ENCODE measurements at regions not wholly inside any gene's neighbourhood (a gene's known extent, or its start where the extent isn't known, plus 50 kb on each side); places are given as distances from the start of the nearest gene placed in this dataset.

- no peaks in the 10 kb centered on the region for H3K9me3 Mint-ChIP-seq
- no peaks in the 10 kb centered on the region for H3K4me1 Mint-ChIP-seq
- ATAC-seq (replicated peaks) = no peak
- H3K36me3 Mint-ChIP-seq (ENCODE audit: low read depth) = no peaks in the 10 kb centered on the region
- no peak overlapping the region for H3K4me3 Mint-ChIP-seq
- H3K27me3 Mint-ChIP-seq = peaks cover under 1% of the 10 kb centered on the region
- no peak overlapping the region for H3K27ac Mint-ChIP-seq
Observed at GRCh38 chr2:176447616-176448015, 178.4 kb downstream of the MTX2 start.

GRCh38 chr2:176449852-176450251 is 180.6 kb downstream of the MTX2 start:
- no peaks in the 10 kb centered on the region for H3K36me3 Mint-ChIP-seq (ENCODE audit: low read depth)
- no peaks in the 10 kb centered on the region for H3K9me3 Mint-ChIP-seq
- ATAC-seq (replicated peaks) = no peak
- H3K4me3 Mint-ChIP-seq = no peak overlapping the region
- H3K4me1 Mint-ChIP-seq = no peaks in the 10 kb centered on the region
- H3K27ac Mint-ChIP-seq = no peak overlapping the region
- peaks cover 12% of the 10 kb centered on the region for H3K27me3 Mint-ChIP-seq

DNA sequence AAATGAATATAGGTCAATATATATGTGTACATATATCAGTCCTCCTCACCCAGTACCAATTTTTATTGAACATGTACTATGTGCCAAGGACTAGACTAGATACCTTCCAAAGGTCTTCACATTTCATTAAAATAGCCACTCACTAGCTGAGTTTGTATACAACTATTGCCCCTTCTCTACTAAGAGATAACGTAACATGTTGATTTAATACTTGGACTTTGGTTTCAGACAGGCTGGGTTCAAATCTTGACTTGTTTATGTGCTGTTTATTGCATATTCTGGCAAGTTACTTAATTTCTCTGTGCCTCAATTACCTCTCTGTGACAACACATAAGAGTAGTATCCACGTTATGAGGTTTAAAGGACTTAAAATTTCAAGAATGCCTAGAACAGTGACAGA is 184.5 kb downstream of the MTX2 start:
- Mint-ChIP-seq H3K36me3 (ENCODE audit: low read depth) (no peaks in the 10 kb centered on the region), H3K4me3 (no peak overlapping the region), H3K9me3 (no peaks in the 10 kb centered on the region), H3K27me3 (peaks cover 25% of the 10 kb centered on the region), H3K27ac (no peak overlapping the region), H3K4me1 (no peaks in the 10 kb centered on the region)
- no peak for ATAC-seq (replicated peaks)

GRCh38 chr2:176454893-176455815 is 185.9 kb downstream of the MTX2 start:
- Mint-ChIP-seq H3K9me3 (no peaks in the 10 kb centered on the region), H3K36me3 (ENCODE audit: low read depth) (no peaks in the 10 kb centered on the region), H3K27ac (no peak overlapping the region), H3K27me3 (peaks cover 36% of the 10 kb centered on the region), H3K4me3 (no peak overlapping the region), H3K4me1 (no peaks in the 10 kb centered on the region)
- no peak for ATAC-seq (replicated peaks)

DNA sequence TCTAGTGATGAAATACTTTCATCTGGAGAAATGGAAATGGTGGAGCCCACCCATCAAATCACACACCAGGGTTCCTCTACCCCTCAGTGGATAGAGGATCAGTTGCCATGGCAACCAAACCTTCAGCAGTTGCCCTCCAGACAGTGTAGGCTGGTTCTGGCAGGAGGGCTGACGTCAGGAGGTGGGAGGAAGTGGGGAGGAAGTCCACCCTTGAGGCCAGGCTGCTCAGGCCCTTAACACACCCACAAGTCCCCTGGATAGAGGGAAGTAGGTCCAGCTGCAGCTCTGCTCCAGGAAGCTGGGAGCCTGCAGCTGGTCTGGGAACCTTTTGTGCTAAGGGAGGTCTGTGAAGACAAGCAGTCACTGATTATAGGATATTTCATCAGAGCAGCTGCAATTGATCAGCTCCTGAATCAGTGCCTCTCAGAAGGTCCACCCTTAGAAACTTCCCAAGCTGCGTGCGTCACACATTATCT is 186.6 kb downstream of the MTX2 start:
- Mint-ChIP-seq H3K4me1 (no peaks in the 10 kb centered on the region), H3K9me3 (no peaks in the 10 kb centered on the region), H3K4me3 (no peak overlapping the region), H3K27ac (no peak overlapping the region), H3K36me3 (ENCODE audit: low read depth) (no peaks in the 10 kb centered on the region), H3K27me3 (peaks cover 38% of the 10 kb centered on the region)
- no peak for ATAC-seq (replicated peaks)

- no peaks in the 10 kb centered on the region for H3K36me3 Mint-ChIP-seq (ENCODE audit: low read depth)
- H3K27me3 Mint-ChIP-seq = peaks cover 44% of the 10 kb centered on the region
- no peak overlapping the region for H3K27ac Mint-ChIP-seq
Observed at GRCh38 chr2:176457481-176457880, 188.2 kb downstream of the MTX2 start.

GRCh38 chr2:176461098-176461808 is 192.0 kb downstream of the MTX2 start:
- H3K27me3 Mint-ChIP-seq = peaks cover 59% of the 10 kb centered on the region

More at GRCh38 chr2:176457481-176457880, 188.2 kb downstream of the MTX2 start:
- no peak overlapping the region for H3K4me3 Mint-ChIP-seq
- H3K9me3 Mint-ChIP-seq = no peaks in the 10 kb centered on the region
- H3K4me1 Mint-ChIP-seq = no peaks in the 10 kb centered on the region
- ATAC-seq (replicated peaks) = no peak

DNA sequence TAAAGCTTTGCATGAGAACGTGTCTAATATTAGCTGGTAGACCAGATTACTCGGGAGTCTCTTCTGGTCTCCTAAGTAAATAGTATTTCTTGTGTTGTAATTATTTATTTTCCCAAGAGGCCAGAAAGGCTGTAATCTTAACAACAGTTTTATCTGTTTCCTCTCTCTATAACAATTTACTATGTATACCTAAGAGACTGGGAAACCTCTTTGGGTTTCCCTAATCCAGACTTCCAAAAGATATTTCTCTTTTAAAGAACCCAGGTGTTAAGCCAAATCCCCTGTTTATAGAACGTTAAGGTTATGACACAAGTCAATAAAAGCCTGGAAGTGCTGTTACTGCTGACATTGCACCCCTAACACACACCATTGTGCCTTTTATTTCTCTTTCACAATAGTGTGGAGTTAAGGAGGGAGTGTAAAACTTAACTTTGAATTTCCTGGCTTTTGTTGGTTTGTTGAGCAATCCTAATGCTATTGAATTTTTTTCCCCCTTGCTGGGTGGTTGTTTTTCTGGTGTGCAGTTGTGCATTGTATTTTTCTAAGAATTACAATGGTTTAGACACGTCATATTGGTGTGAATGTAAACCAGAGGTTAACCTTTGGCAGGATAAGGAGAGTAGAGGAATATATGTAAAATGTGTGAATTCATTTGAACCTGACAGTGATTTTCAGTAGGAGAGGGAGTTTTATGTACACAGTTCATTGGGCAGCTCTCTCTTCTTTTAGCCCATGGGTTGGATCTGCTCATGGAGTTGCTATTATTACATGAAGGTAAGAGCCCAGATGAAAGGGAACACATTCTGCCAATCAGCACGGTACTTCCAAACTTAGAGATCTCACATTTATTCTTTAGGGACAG is 192.8 kb downstream of the MTX2 start:
- Mint-ChIP-seq H3K4me3 (no peak overlapping the region), H3K27ac (no peak overlapping the region), H3K27me3 (peaks cover 59% of the 10 kb centered on the region), H3K9me3 (no peaks in the 10 kb centered on the region), H3K4me1 (no peaks in the 10 kb centered on the region), H3K36me3 (ENCODE audit: low read depth) (no peaks in the 10 kb centered on the region)
- ATAC-seq (replicated peaks) = no peak

More at GRCh38 chr2:176461098-176461808, 192.0 kb downstream of the MTX2 start:
- ATAC-seq (replicated peaks) = no peak
- Mint-ChIP-seq H3K36me3 (ENCODE audit: low read depth) (no peaks in the 10 kb centered on the region), H3K4me1 (no peaks in the 10 kb centered on the region), H3K27ac (no peak overlapping the region), H3K4me3 (no peak overlapping the region), H3K9me3 (no peaks in the 10 kb centered on the region)

- Mint-ChIP-seq H3K36me3 (ENCODE audit: low read depth) (no peaks in the 10 kb centered on the region), H3K9me3 (no peaks in the 10 kb centered on the region), H3K27me3 (peaks cover 52% of the 10 kb centered on the region), H3K27ac (no peak overlapping the region), H3K4me1 (no peaks in the 10 kb centered on the region), H3K4me3 (no peak overlapping the region)
- ATAC-seq (replicated peaks) = no peak
Observed at GRCh38 chr2:176463546-176463945, 194.3 kb downstream of the MTX2 start.

GRCh38 chr2:176464886-176465564 is 195.8 kb downstream of the MTX2 start:
- ATAC-seq (replicated peaks) = no peak
- Mint-ChIP-seq H3K27ac (no peak overlapping the region), H3K9me3 (no peaks in the 10 kb centered on the region), H3K4me3 (no peak overlapping the region), H3K27me3 (peaks cover 40% of the 10 kb centered on the region), H3K4me1 (no peaks in the 10 kb centered on the region), H3K36me3 (ENCODE audit: low read depth) (no peaks in the 10 kb centered on the region)

DNA sequence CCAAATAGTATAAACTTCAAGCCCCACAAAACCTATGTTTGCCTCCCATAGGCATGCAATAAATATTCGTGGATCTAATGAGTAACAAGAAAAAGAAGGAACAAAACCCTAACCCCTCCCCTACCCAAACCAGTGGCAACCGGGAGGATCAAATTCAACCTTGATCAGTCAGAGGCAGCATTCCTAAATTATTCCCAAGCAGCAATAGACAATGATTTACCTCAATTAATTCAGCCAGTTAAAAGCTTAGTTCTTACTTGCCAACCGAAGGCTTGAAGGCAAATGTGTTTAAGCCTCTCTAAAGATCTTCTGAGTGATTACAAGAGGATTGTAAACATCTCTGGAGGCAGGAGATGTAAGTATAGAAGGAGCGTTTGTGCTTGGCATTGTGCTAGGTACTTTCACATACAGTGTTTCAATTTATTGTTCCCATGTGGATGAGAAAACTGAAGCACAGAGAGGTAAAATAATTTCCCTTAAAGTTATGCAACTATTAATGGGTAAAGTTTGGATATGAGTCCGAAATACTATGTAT is 197.7 kb downstream of the MTX2 start:
- Mint-ChIP-seq H3K4me3 (no peak overlapping the region), H3K4me1 (no peaks in the 10 kb centered on the region), H3K27me3 (peaks cover 45% of the 10 kb centered on the region), H3K27ac (no peak overlapping the region), H3K9me3 (no peaks in the 10 kb centered on the region), H3K36me3 (ENCODE audit: low read depth) (no peaks in the 10 kb centered on the region)
- no peak for ATAC-seq (replicated peaks)

DNA sequence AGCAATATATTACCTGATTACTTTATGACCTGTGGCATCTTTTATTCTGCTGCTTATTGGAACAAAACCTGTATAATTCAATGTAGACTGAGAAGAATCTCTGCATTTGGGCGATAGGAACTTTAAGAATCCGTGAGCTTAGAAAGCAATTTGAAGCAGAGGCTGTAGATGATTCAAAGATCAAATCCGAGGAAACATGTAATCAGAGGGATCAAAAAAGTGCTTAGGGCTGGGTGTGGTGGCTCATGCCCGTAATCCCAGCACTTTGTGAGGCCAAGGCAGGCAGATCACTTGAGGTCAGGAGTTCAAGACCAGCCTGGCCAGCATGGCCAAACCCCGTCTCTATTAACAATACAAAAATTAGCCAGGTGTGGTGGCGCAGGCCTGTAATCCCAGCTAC is 198.4 kb downstream of the MTX2 start:
- H3K27me3 Mint-ChIP-seq = peaks cover 41% of the 10 kb centered on the region
- H3K27ac Mint-ChIP-seq = no peak overlapping the region
- no peaks in the 10 kb centered on the region for H3K36me3 Mint-ChIP-seq (ENCODE audit: low read depth)
- no peaks in the 10 kb centered on the region for H3K9me3 Mint-ChIP-seq
- no peak overlapping the region for H3K4me3 Mint-ChIP-seq
- H3K4me1 Mint-ChIP-seq = peaks cover 3% of the 10 kb centered on the region
- ATAC-seq (replicated peaks) = no peak

GRCh38 chr2:176468457-176469113 is 199.3 kb downstream of the MTX2 start:
- peaks cover 7% of the 10 kb centered on the region for H3K4me1 Mint-ChIP-seq

More at GRCh38 chr2:176468457-176469113, 199.3 kb downstream of the MTX2 start:
- no peak overlapping the region for H3K27ac Mint-ChIP-seq
- no peaks in the 10 kb centered on the region for H3K36me3 Mint-ChIP-seq (ENCODE audit: low read depth)
- peaks cover 37% of the 10 kb centered on the region for H3K27me3 Mint-ChIP-seq
- H3K4me3 Mint-ChIP-seq = no peak overlapping the region
- ATAC-seq (replicated peaks) = no peak
- no peaks in the 10 kb centered on the region for H3K9me3 Mint-ChIP-seq

All from activated T-helper 17 cell treated with anti-CD3 and anti-CD28 coated beads, Interleukin-2, amount 50 U/mL, for 72 hours (primary cell).